MM.1S (cell line): ENCODE measurements at regions not wholly inside any gene's neighbourhood (a gene's known extent, or its start where the extent isn't known, plus 50 kb on each side); places are given as distances from the start of the nearest gene placed in this dataset.

Source experiments
- EZH2 ChIP-seq: fragments of 300-600 bp; sonication (generic); optimal IDR thresholded peaks from 2 replicates; pipeline ENCODE3; 2017; ENCODE audit warnings: low read depth, mild to moderate bottlenecking, antibody characterized with exemption, low read length, mixed read lengths
- EZH2phosphoT487 ChIP-seq: fragments of 300-600 bp; sonication (generic); IDR thresholded peaks from 2 replicates; pipeline ENCODE4 v1.6.1; 2018; ENCODE audit warnings: antibody characterized with exemption, low read length
- TF ChIP-seq, protein P1 (sequence below): fragments of 300-600 bp; sonication (generic); IDR thresholded peaks from 2 replicates; pipeline ENCODE4 v1.5.1; 2016; ENCODE audit warnings: antibody characterized with exemption, low read length, mixed read lengths

DNA sequence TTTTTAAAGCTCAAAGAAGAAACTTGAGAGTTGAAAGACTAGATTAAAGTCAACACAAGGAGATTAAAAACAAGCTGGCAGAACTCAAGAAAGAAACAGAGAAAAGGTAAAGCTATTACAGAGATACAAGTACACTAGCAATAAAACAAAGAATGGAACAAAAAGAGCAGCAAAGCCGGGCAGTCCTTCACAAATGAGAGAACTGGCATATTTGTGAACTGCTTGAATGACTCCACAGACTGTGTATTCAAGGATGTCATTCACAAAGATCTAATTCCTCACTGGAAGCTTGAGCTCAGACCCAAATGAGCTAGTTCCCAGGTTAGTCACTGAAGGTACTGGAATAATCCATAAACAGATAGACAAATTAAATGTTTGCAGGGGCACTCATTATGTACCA is 318.0 kb downstream of the MYCN start:
- TF ChIP-seq, protein P1, sequence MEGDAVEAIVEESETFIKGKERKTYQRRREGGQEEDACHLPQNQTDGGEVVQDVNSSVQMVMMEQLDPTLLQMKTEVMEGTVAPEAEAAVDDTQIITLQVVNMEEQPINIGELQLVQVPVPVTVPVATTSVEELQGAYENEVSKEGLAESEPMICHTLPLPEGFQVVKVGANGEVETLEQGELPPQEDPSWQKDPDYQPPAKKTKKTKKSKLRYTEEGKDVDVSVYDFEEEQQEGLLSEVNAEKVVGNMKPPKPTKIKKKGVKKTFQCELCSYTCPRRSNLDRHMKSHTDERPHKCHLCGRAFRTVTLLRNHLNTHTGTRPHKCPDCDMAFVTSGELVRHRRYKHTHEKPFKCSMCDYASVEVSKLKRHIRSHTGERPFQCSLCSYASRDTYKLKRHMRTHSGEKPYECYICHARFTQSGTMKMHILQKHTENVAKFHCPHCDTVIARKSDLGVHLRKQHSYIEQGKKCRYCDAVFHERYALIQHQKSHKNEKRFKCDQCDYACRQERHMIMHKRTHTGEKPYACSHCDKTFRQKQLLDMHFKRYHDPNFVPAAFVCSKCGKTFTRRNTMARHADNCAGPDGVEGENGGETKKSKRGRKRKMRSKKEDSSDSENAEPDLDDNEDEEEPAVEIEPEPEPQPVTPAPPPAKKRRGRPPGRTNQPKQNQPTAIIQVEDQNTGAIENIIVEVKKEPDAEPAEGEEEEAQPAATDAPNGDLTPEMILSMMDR: no peak
- no peak for TF ChIP-seq EZH2
- TF ChIP-seq EZH2phosphoT487: no peak
